ENCODE measurements at regions not wholly inside any gene's neighbourhood (a gene's known extent, or its start where the extent isn't known, plus 50 kb on each side); places are given as distances from the start of the nearest gene placed in this dataset.

GRCh38 chr5:116757326-116757725 is 182.7 kb upstream of the SEMA6A start:
- TF ChIP-seq ZNF217 (IDR thresholded peaks at IDR 0.05) (no peak), USF2 (IDR thresholded peaks at IDR 0.05; ENCODE audit: borderline replicate concordance, low read depth, low read length) (no peak), ZBTB4 (CRISPR knock-in tag; IDR thresholded peaks at IDR 0.05) (no peak), POLR2A (IDR thresholded peaks at IDR 0.05; ENCODE audit: low read depth, low read length) (no peak), POLR2AphosphoS5 (IDR thresholded peaks at IDR 0.05; ENCODE audit: low read length) (no peak), NRF1 (conservative IDR thresholded peaks at IDR 0.05; ENCODE audit: low read depth, low read length) (no peak), SRF (IDR thresholded peaks at IDR 0.05; ENCODE audit: low read depth in 2 of 2, low read length in 2 of 2) (no peak), CTCF (IDR thresholded peaks at IDR 0.05 in 2 of 3, conservative IDR thresholded peaks at IDR 0.05 in 1 of 3; ENCODE audit: control insufficient read depth in 2 of 3, extremely low read depth in 1 of 3, insufficient read depth in 1 of 3, low read depth in 3 of 3, low read length in 3 of 3) (no peak)

Data from GM12878 (cell line).